HG03521 (cell line): ENCODE measurements at regions not wholly inside any gene's neighbourhood (a gene's known extent, or its start where the extent isn't known, plus 50 kb on each side); places are given as distances from the start of the nearest gene placed in this dataset.

Experiments used
- ATAC-seq: cut with Tn5 transposase; IDR thresholded peaks from one replicate; pipeline ENCODE4 v1.9.1; 2021; ENCODE audit warnings: mild to moderate bottlenecking, moderate library complexity; ENCODE audit not compliant: unreplicated experiment

GRCh38 chr5:124692950-124693349 lies 53.5 kb downstream of the ZNF608 start:
- no peak for ATAC-seq

GRCh38 chr5:124692324-124692723 lies 54.1 kb downstream of the ZNF608 start:
- no peak for ATAC-seq

GRCh38 chr5:124689653-124690052 lies 56.8 kb downstream of the ZNF608 start:
- ATAC-seq = no peak

- ATAC-seq = no peak
Measured at GRCh38 chr5:124686239-124687004, 60.0 kb downstream of the ZNF608 start.

GRCh38 chr5:124685404-124685930 lies 61.0 kb downstream of the ZNF608 start:
- no peak for ATAC-seq

- ATAC-seq = no peak
Measured at GRCh38 chr5:124683917-124684555, 62.4 kb downstream of the ZNF608 start.

- no peak for ATAC-seq
Measured at GRCh38 chr5:124679578-124680199, 66.8 kb downstream of the ZNF608 start.

GRCh38 chr5:124678922-124679519 lies 67.4 kb downstream of the ZNF608 start:
- no peak for ATAC-seq

- ATAC-seq = no peak
Measured at GRCh38 chr5:124678468-124678867, 68.0 kb downstream of the ZNF608 start.

GRCh38 chr5:124677374-124678351 lies 68.8 kb downstream of the ZNF608 start:
- no peak for ATAC-seq

GRCh38 chr5:124675931-124676846 lies 70.2 kb downstream of the ZNF608 start:
- no peak for ATAC-seq

- no peak for ATAC-seq
Measured at GRCh38 chr5:124671193-124671592, 75.2 kb downstream of the ZNF608 start.

GRCh38 chr5:124670722-124671184 lies 75.7 kb downstream of the ZNF608 start:
- ATAC-seq = no peak

- ATAC-seq = no peak
Measured at GRCh38 chr5:124669956-124670721, 76.3 kb downstream of the ZNF608 start.

GRCh38 chr5:124669300-124669648 lies 77.2 kb downstream of the ZNF608 start:
- no peak for ATAC-seq

- no peak for ATAC-seq
Measured at GRCh38 chr5:124668353-124669299, 77.8 kb downstream of the ZNF608 start.

- ATAC-seq = no peak
Measured at GRCh38 chr5:124665625-124666024, 80.8 kb downstream of the ZNF608 start.
